Natural killer cell (primary cell): ENCODE measurements at regions not wholly inside any gene's neighbourhood (a gene's known extent, or its start where the extent isn't known, plus 50 kb on each side); places are given as distances from the start of the nearest gene placed in this dataset.
"Not testable (repeated sequence)": the region's sequence is repeated elsewhere in the genome, so short reads cannot be mapped to it uniquely, and the experiment has no call there.

Experiments
- ATAC-seq, 3 donors: fragments of 150-1000 bp in 2 of 3; fragments of 200-7000 bp in 1 of 3; cut with Tn5 transposase; 1 replicate in 1 of 3; 2 replicates in 2 of 3; pipeline ENCODE4 v1.10.0; 2021; ENCODE audit warnings: mild to moderate bottlenecking in 2 of 3, moderate library complexity in 2 of 3
- DNase-seq, 2 donors: peaks; one replicate each; pipeline versions ENCODE4 v3.0.0 to v3.0.0-alpha.2; 2013 to 2021; ENCODE audit warnings: mixed read lengths in 1 of 2
- H3K27ac ChIP-seq: one replicate; pipeline ENCODE4 v1.5.1; 2013; ENCODE audit warnings: mild to moderate bottlenecking, low read length
- H3K27me3 ChIP-seq: one replicate; pipeline ENCODE4 v1.6.1; 2013; ENCODE audit warnings: low read length; ENCODE audit not compliant: control insufficient read depth, insufficient read depth
- H3K36me3 ChIP-seq: one replicate; pipeline ENCODE4 v1.6.1; 2013; ENCODE audit warnings: low read length; ENCODE audit not compliant: control insufficient read depth, insufficient read depth
- H3K4me1 ChIP-seq: one replicate; pipeline ENCODE4 v1.6.1; 2013; ENCODE audit warnings: low read length; ENCODE audit not compliant: control insufficient read depth, insufficient read depth
- H3K4me3 ChIP-seq: one replicate; pipeline ENCODE4 v1.5.1; 2013; ENCODE audit warnings: low read length
- H3K9me3 ChIP-seq: one replicate; pipeline ENCODE4 v1.6.1; 2013; ENCODE audit warnings: low read length; ENCODE audit not compliant: control insufficient read depth, insufficient read depth
- H3K27ac Mint-ChIP-seq, 2 donors: one replicate each; pipeline ENCODE4 v1.8.0; 2022; ENCODE audit warnings: mild to moderate bottlenecking in 2 of 2, mixed read lengths in 2 of 2, moderate library complexity in 1 of 2
- H3K27me3 Mint-ChIP-seq, 2 donors: one replicate each; pipeline ENCODE4 v1.8.0; 2022; ENCODE audit warnings: low read depth in 2 of 2, mixed read lengths in 2 of 2
- H3K36me3 Mint-ChIP-seq: one replicate; pipeline ENCODE4 v1.8.0; 2022; ENCODE audit warnings: mixed read lengths
- H3K4me1 Mint-ChIP-seq, 2 donors: one replicate each; pipeline ENCODE4 v1.8.0; 2022; ENCODE audit warnings: mixed read lengths in 2 of 2
- H3K4me3 Mint-ChIP-seq: one replicate; pipeline ENCODE4 v1.8.0; 2022; ENCODE audit warnings: mild to moderate bottlenecking, moderate library complexity, mixed read lengths
- H3K9me3 Mint-ChIP-seq, 2 donors: one replicate each; pipeline ENCODE4 v1.8.0; 2022; ENCODE audit warnings: mixed read lengths in 2 of 2
- CTCF ChIP-seq: fragments of 200-600 bp; IDR thresholded peaks from one replicate; pipeline ENCODE4 v1.8.0; 2022; ENCODE audit warnings: antibody characterized with exemption
- WGBS: methylation state at CpG from one replicate; pipeline ENCODE4 v1.1.7; 2013; ENCODE audit warnings: missing lambda C conversion rate; ENCODE audit not compliant: insufficient coverage; 5-methylcytosine and 5-hydroxymethylcytosine counted together
- intact Hi-C: fragments of 100-400 bp; cut with micrococcal nuclease; formaldehyde crosslinking; loops from one replicate; pipeline ENCODE4 v1.14.2; 2022

- Histone ChIP-seq H3K9me3 (no peaks in the 10 kb centered on the region), H3K4me3 (no peak overlapping the region), H3K36me3 (no peaks in the 10 kb centered on the region), H3K4me1 (no peaks in the 10 kb centered on the region), H3K27ac (no peak overlapping the region), H3K27me3 (no peaks in the 10 kb centered on the region)
- Mint-ChIP-seq H3K4me3 (no peak overlapping the region), H3K4me1 (no peaks in the 10 kb centered on the region), H3K27ac (no peak overlapping the region), H3K36me3 (no peaks in the 10 kb centered on the region), H3K27me3 (no peaks in the 10 kb centered on the region), H3K9me3 (peaks cover 3 to 5% of the 10 kb centered on the region in 2 donors)
- WGBS: 86% methylated on average over 1 of the region's 1 CpG
- TF ChIP-seq CTCF: no peak
- ATAC-seq (no peak), DNase-seq (no peak)
- intact Hi-C loops: no loop called here
Measured at GRCh38 chr17:70750983-70751382, 581.7 kb downstream of the KCNJ2 start.

GRCh38 chr17:70752461-70752860 lies 583.1 kb downstream of the KCNJ2 start:
- H3K27ac ChIP-seq, H3K4me3 ChIP-seq, H3K36me3 Mint-ChIP-seq, DNase-seq, H3K4me1 Mint-ChIP-seq, intact Hi-C loops, H3K9me3 ChIP-seq, H3K27me3 Mint-ChIP-seq, H3K27me3 ChIP-seq, H3K4me3 Mint-ChIP-seq, H3K27ac Mint-ChIP-seq, H3K9me3 Mint-ChIP-seq, ATAC-seq, H3K36me3 ChIP-seq, H3K4me1 ChIP-seq: not testable (repeated sequence)
- 97% methylated on average over 5 of the region's 5 CpGs for WGBS

GRCh38 chr17:70752966-70753467 lies 583.7 kb downstream of the KCNJ2 start:
- Mint-ChIP-seq H3K9me3 (peaks cover 5 to 9% of the 10 kb centered on the region in 2 donors), H3K27ac (no peak overlapping the region), H3K4me3 (no peak overlapping the region), H3K4me1 (no peaks in the 10 kb centered on the region), H3K27me3 (no peaks in the 10 kb centered on the region), H3K36me3 (no peaks in the 10 kb centered on the region)
- H3K27ac ChIP-seq: no peak overlapping the region
- WGBS: 94% methylated on average over 1 of the region's 1 CpG
- intact Hi-C loops: no loop called here
- DNase-seq (no peak), ATAC-seq (no peak)
- H3K4me1 ChIP-seq: no peaks in the 10 kb centered on the region
- H3K36me3 ChIP-seq: no peaks in the 10 kb centered on the region
- no peaks in the 10 kb centered on the region for H3K9me3 ChIP-seq
- no peak for TF ChIP-seq CTCF
- H3K27me3 ChIP-seq: no peaks in the 10 kb centered on the region
- H3K4me3 ChIP-seq: no peak overlapping the region

DNA sequence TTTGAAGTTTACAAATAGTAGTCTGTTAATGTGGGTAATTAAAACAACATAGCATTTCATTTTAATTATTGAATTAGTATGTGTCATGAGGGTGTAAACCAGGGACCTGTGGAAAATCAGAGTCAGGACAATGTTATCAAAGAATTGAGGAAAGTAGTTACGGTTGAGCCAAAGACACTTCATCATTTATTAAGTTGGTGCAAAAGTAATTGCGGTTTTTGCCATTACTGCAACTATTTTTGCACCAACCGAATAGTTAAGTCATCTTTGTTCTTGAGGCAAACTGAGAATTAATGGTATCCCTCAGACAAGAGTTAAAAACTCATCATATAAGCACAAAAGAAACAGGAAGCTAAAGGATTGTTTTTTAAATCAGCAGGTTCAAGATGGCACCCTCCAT lies 593.7 kb downstream of the KCNJ2 start:
- 85% methylated on average over 3 of the region's 3 CpGs for WGBS
- Mint-ChIP-seq H3K27ac (no peak overlapping the region), H3K36me3 (no peaks in the 10 kb centered on the region), H3K9me3 (peaks cover 5 to 7% of the 10 kb centered on the region in 2 donors), H3K27me3 (no peaks in the 10 kb centered on the region), H3K4me1 (no peaks in the 10 kb centered on the region), H3K4me3 (no peak overlapping the region)
- TF ChIP-seq CTCF: no peak
- H3K4me3 ChIP-seq: no peak overlapping the region
- DNase-seq (no peak), ATAC-seq (no peak)
- intact Hi-C loops: no loop called here
- no peaks in the 10 kb centered on the region for H3K36me3 ChIP-seq
- no peak overlapping the region for H3K27ac ChIP-seq
- no peaks in the 10 kb centered on the region for H3K27me3 ChIP-seq
- no peaks in the 10 kb centered on the region for H3K9me3 ChIP-seq
- no peaks in the 10 kb centered on the region for H3K4me1 ChIP-seq
